NOMO-1 (cell line): ENCODE measurements at regions not wholly inside any gene's neighbourhood (a gene's known extent, or its start where the extent isn't known, plus 50 kb on each side); places are given as distances from the start of the nearest gene placed in this dataset.

Source experiments
- DNase-seq, 2 experiments: peaks; one replicate each; lab custom pipeline; 2025; ENCODE audit not compliant: unreplicated experiment in 2 of 2; lab: John Stamatoyannopoulos, UW

- no peak for DNase-seq
Measured at GRCh38 chr5:175388531-175388930, 55.5 kb downstream of the DRD1 start.

GRCh38 chr5:175387144-175387543, 56.8 kb downstream of the DRD1 start:
- no peak for DNase-seq

- no peak for DNase-seq
Measured at GRCh38 chr5:175386526-175386925, 57.5 kb downstream of the DRD1 start.

- no peak for DNase-seq
Measured at GRCh38 chr5:175385691-175386362, 58.2 kb downstream of the DRD1 start.

- DNase-seq = no peak
Measured at GRCh38 chr5:175384724-175385552, 59.0 kb downstream of the DRD1 start.

GRCh38 chr5:175383350-175383749, 60.6 kb downstream of the DRD1 start:
- no peak for DNase-seq

GRCh38 chr5:175382171-175382570, 61.8 kb downstream of the DRD1 start:
- no peak for DNase-seq

- DNase-seq = no peak
Measured at GRCh38 chr5:175381130-175381529, 62.9 kb downstream of the DRD1 start.

- no peak for DNase-seq
Measured at GRCh38 chr5:175380701-175381100, 63.3 kb downstream of the DRD1 start.

- no peak for DNase-seq
Measured at GRCh38 chr5:175379867-175380266, 64.1 kb downstream of the DRD1 start.

- no peak for DNase-seq
Measured at GRCh38 chr5:175378444-175379028, 65.4 kb downstream of the DRD1 start.

- DNase-seq = no peak
Measured at GRCh38 chr5:175377816-175378215, 66.2 kb downstream of the DRD1 start.

- DNase-seq = no peak
Measured at GRCh38 chr5:175374166-175374875, 69.7 kb downstream of the DRD1 start.

- DNase-seq = no peak
Measured at GRCh38 chr5:175365866-175366265, 78.1 kb downstream of the DRD1 start.

GRCh38 chr5:175363300-175363699, 80.7 kb downstream of the DRD1 start:
- no peak for DNase-seq

GRCh38 chr5:175357995-175358394, 86.0 kb downstream of the DRD1 start:
- DNase-seq = no peak

- no peak for DNase-seq
Measured at GRCh38 chr5:175356428-175356827, 87.6 kb downstream of the DRD1 start.

GRCh38 chr5:175354964-175355363, 89.0 kb downstream of the DRD1 start:
- no peak for DNase-seq

- no peak for DNase-seq
Measured at GRCh38 chr5:175353926-175354325, 90.1 kb downstream of the DRD1 start.

GRCh38 chr5:175351897-175352590, 91.9 kb downstream of the DRD1 start:
- DNase-seq = no peak

- no peak for DNase-seq
Measured at GRCh38 chr5:175351126-175351525, 92.9 kb downstream of the DRD1 start.
